Neural progenitor cell (in vitro differentiated cells): ENCODE measurements at regions not wholly inside any gene's neighbourhood (a gene's known extent, or its start where the extent isn't known, plus 50 kb on each side); places are given as distances from the start of the nearest gene placed in this dataset.
A peak's percentile ranks its signal among the peaks of the same experiment; 100 is the strongest.
"Not testable (repeated sequence)": the region's sequence is repeated elsewhere in the genome, so short reads cannot be mapped to it uniquely, and the experiment has no call there.

Experiments
- DNase-seq: peaks from one replicate; pipeline ENCODE4 v3.0.0-alpha.2; 2016; ENCODE audit warnings: low spot score
- H2AFZ ChIP-seq: fragments of 200-600 bp; sonication (generic); replicated peaks from 2 replicates; pipeline ENCODE4 v1.6.1; 2016; ENCODE audit warnings: antibody characterized with exemption
- H3F3A ChIP-seq: fragments of 200-600 bp; sonication (generic); 2 replicates; pipeline ENCODE4 v1.6.1; 2016; ENCODE audit warnings: antibody characterized with exemption, low read depth
- H3K27ac ChIP-seq: fragments of 200-600 bp; sonication (generic); 2 replicates; pipeline ENCODE4 v1.5.1; 2016; ENCODE audit warnings: mild to moderate bottlenecking
- H3K27me3 ChIP-seq: fragments of 200-600 bp; sonication (generic); 2 replicates; pipeline ENCODE4 v1.6.1; 2016; ENCODE audit warnings: mild to moderate bottlenecking, moderate library complexity
- H3K36me3 ChIP-seq: fragments of 200-600 bp; sonication (generic); 2 replicates; pipeline ENCODE4 v1.5.1; 2016
- H3K4me1 ChIP-seq: fragments of 200-600 bp; sonication (generic); 2 replicates; pipeline ENCODE4 v1.6.1; 2016; ENCODE audit warnings: mixed run types
- H3K4me2 ChIP-seq: fragments of 200-600 bp; sonication (generic); 2 replicates; pipeline ENCODE4 v1.6.1; 2016
- H3K4me3 ChIP-seq: fragments of 200-600 bp; sonication (generic); 2 replicates; pipeline ENCODE4 v1.5.1; 2016
- H3K79me2 ChIP-seq: fragments of 200-600 bp; sonication (generic); 2 replicates; pipeline ENCODE4 v1.6.1; 2016; ENCODE audit warnings: low read depth
- H3K9ac ChIP-seq: fragments of 200-600 bp; sonication (generic); 2 replicates; pipeline ENCODE4 v1.6.1; 2016
- H3K9me3 ChIP-seq: fragments of 200-600 bp; sonication (generic); 2 replicates; pipeline ENCODE4 v1.5.1; 2016; ENCODE audit warnings: low read depth
- H4K20me1 ChIP-seq: fragments of 200-600 bp; sonication (generic); 2 replicates; pipeline ENCODE4 v1.6.1; 2016; ENCODE audit warnings: low read depth
- H3K27ac Mint-ChIP-seq: 3 replicates; pipeline ENCODE4 v1.8.0; 2021; ENCODE audit warnings: mixed read lengths
- H3K27me3 Mint-ChIP-seq: 2 replicates; pipeline ENCODE4 v1.8.0; 2022; ENCODE audit warnings: low read depth, mild to moderate bottlenecking, inconsistent platforms, moderate library complexity, mixed read lengths; ENCODE audit not compliant: insufficient read depth
- H3K36me3 Mint-ChIP-seq: 3 replicates; pipeline ENCODE4 v1.8.0; 2021; ENCODE audit warnings: mixed read lengths
- H3K4me1 Mint-ChIP-seq: 3 replicates; pipeline ENCODE4 v1.8.0; 2021; ENCODE audit warnings: mixed read lengths
- H3K4me3 Mint-ChIP-seq: 3 replicates; pipeline ENCODE4 v1.8.0; 2021; ENCODE audit warnings: mild to moderate bottlenecking, moderate library complexity, mixed read lengths
- H3K9me3 Mint-ChIP-seq: 3 replicates; pipeline ENCODE4 v1.8.0; 2020; ENCODE audit warnings: mixed read lengths
- EZH2 ChIP-seq: fragments of 200-600 bp; sonication (generic); IDR thresholded peaks from 2 replicates; pipeline ENCODE4 v1.6.1; 2017; ENCODE audit warnings: antibody characterized with exemption, mild to moderate bottlenecking, moderate library complexity
- EZH2phosphoT487 ChIP-seq: fragments of 200-600 bp; sonication (generic); IDR thresholded peaks from 2 replicates; pipeline ENCODE4 v1.6.1; 2017; ENCODE audit warnings: antibody characterized with exemption
- TF ChIP-seq, protein P1 (sequence below): fragments of 200-600 bp; sonication (generic); IDR thresholded peaks from 2 replicates; pipeline ENCODE4 v1.5.1; 2017; ENCODE audit warnings: antibody characterized with exemption, mild to moderate bottlenecking

DNA sequence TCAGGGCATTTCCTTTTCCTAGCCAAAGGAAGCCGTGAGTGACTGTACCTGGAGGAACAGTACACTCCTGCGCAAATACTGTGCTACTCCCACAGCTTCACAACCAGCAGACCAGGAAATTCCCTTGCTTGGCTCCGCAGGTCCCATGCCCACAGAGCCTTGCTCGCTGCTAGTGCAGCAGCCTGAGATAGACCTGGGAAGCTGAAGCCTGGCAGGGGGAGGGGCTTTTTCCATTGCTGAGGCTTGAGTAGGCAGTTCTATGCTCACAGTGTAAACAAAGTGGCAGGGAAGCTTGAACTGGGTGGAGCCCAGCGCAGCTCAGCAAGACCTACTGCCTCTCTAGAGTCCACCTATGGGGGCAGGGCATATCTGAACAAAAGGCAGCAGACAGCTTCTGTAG is 291.2 kb downstream of the HGF start:
- H3K9ac ChIP-seq = no peak overlapping the region
- no peaks in the 10 kb centered on the region for H3K36me3 ChIP-seq
- Mint-ChIP-seq H3K4me3 (no peak overlapping the region), H3K9me3 (peaks cover 3% of the 10 kb centered on the region), H3K27me3 (no peaks in the 10 kb centered on the region), H3K27ac (no peak overlapping the region), H3K36me3 (no peaks in the 10 kb centered on the region), H3K4me1 (no peaks in the 10 kb centered on the region)
- DNase-seq = no peak
- no peaks in the 10 kb centered on the region for H4K20me1 ChIP-seq
- no peaks in the 10 kb centered on the region for H3K4me1 ChIP-seq
- H2AFZ ChIP-seq = peak overlapping the region; percentile 61
- H3K79me2 ChIP-seq = no peaks in the 10 kb centered on the region
- no peaks in the 10 kb centered on the region for H3K27me3 ChIP-seq
- H3K9me3 ChIP-seq = no peaks in the 10 kb centered on the region
- H3K4me3 ChIP-seq = no peak overlapping the region
- TF ChIP-seq, protein P1, sequence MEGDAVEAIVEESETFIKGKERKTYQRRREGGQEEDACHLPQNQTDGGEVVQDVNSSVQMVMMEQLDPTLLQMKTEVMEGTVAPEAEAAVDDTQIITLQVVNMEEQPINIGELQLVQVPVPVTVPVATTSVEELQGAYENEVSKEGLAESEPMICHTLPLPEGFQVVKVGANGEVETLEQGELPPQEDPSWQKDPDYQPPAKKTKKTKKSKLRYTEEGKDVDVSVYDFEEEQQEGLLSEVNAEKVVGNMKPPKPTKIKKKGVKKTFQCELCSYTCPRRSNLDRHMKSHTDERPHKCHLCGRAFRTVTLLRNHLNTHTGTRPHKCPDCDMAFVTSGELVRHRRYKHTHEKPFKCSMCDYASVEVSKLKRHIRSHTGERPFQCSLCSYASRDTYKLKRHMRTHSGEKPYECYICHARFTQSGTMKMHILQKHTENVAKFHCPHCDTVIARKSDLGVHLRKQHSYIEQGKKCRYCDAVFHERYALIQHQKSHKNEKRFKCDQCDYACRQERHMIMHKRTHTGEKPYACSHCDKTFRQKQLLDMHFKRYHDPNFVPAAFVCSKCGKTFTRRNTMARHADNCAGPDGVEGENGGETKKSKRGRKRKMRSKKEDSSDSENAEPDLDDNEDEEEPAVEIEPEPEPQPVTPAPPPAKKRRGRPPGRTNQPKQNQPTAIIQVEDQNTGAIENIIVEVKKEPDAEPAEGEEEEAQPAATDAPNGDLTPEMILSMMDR = no peak
- TF ChIP-seq EZH2phosphoT487 = no peak
- no peak for TF ChIP-seq EZH2
- no peak overlapping the region for H3K27ac ChIP-seq
- H3F3A ChIP-seq = no peaks in the 10 kb centered on the region
- H3K4me2 ChIP-seq = no peak overlapping the region

DNA sequence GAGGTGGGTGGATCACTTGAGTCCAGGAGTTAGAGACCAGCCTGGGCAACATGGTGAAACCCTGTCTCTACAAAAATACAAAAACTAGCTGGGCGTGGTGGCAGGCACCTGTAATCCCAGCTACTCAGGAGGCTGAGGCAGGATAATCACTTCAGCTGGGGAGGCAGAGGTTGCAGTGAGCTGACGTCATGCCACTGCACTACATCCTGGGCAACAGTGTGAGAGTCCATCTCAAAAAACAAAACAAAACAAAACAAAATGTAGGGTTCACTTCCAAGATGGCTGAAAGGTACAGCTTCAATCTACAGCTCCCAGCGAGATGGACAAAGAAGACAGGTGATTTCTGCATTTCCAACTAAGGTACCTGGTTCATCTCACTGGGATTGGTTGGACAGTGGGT is 291.6 kb downstream of the HGF start:
- H3K36me3 Mint-ChIP-seq, H3K4me1 ChIP-seq, H3K9ac ChIP-seq, H3K79me2 ChIP-seq, H3K27me3 ChIP-seq, H2AFZ ChIP-seq, H3K4me3 ChIP-seq, H3K9me3 ChIP-seq, H3K9me3 Mint-ChIP-seq, H3K36me3 ChIP-seq, H3K27ac ChIP-seq, H3K4me3 Mint-ChIP-seq, DNase-seq, H3F3A ChIP-seq, H3K27me3 Mint-ChIP-seq, H4K20me1 ChIP-seq, H3K4me2 ChIP-seq, H3K4me1 Mint-ChIP-seq, H3K27ac Mint-ChIP-seq: not testable (repeated sequence)

DNA sequence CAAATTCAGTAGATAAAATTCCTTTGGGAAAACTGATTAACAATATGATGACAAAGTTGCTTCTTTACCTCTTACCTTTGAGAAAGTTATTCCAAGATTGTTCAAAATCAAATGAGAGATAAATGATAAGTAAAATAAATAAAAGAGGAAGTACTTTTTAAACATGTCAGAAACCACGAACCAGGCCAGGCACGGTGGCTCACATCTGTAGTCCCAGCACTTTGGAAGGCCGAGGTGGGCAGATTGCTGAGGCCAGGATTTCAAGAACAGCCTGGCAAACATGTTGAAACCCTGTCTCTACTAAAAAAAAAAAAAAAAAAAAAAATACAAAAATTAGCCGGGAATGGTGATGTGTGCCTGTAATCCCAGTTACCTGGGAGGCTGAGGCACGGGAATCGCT is 296.6 kb downstream of the HGF start:
- Mint-ChIP-seq H3K4me3 (no peak overlapping the region), H3K36me3 (no peaks in the 10 kb centered on the region), H3K9me3 (no peaks in the 10 kb centered on the region), H3K4me1 (peaks cover 5% of the 10 kb centered on the region), H3K27ac (no peak overlapping the region), H3K27me3 (no peaks in the 10 kb centered on the region)
- no peaks in the 10 kb centered on the region for H3F3A ChIP-seq
- H3K4me1 ChIP-seq = no peaks in the 10 kb centered on the region
- H3K4me2 ChIP-seq = no peak overlapping the region
- no peaks in the 10 kb centered on the region for H3K79me2 ChIP-seq
- no peak overlapping the region for H3K9ac ChIP-seq
- no peak for DNase-seq
- H3K27ac ChIP-seq = no peak overlapping the region
- H3K36me3 ChIP-seq = no peaks in the 10 kb centered on the region
- TF ChIP-seq, protein P1 = no peak
- TF ChIP-seq EZH2phosphoT487 = no peak
- TF ChIP-seq EZH2 = no peak
- H3K9me3 ChIP-seq = no peaks in the 10 kb centered on the region
- no peak overlapping the region for H2AFZ ChIP-seq
- H3K4me3 ChIP-seq = no peak overlapping the region
- H3K27me3 ChIP-seq = no peaks in the 10 kb centered on the region
- H4K20me1 ChIP-seq = no peaks in the 10 kb centered on the region

DNA sequence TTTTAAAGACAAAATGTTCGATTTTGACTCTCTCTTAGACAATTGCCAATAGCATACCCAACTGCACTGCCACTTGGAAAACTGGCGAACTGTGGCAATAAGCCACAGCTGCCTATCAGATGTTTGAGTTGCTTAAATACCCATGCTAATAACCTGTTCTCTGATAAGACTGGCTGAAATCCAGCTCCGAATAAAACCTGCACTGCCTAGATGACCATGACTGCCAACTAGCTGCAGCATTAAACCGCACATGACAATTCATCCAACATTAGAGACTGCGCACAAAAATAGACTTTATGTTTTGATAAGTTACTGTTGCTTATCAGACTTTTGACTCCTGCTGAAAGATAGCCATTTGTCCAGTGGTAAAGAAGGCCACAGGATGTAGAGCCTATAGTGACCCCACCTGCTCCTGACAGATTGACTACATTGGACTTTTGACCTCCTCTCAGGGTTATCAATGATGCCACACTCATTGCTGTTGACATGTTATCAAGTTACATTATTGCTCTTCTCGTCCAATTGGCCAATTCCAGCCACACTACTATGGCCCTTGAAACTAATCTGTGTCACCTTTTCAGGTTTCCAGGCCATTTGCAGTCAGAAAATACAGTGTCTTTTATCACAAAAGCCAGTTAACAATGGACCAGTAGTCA is 299.0 kb downstream of the HGF start:
- H3K27ac Mint-ChIP-seq = no peak overlapping the region
- H3K27ac ChIP-seq = no peak overlapping the region
- H3K79me2 ChIP-seq = no peaks in the 10 kb centered on the region
- H3K36me3 Mint-ChIP-seq = no peaks in the 10 kb centered on the region
- peaks cover 5% of the 10 kb centered on the region for H3K4me1 Mint-ChIP-seq
- no peak overlapping the region for H2AFZ ChIP-seq
- H3K4me3 Mint-ChIP-seq = no peak overlapping the region
- H3K4me2 ChIP-seq = no peak overlapping the region
- H3K9me3 ChIP-seq = no peaks in the 10 kb centered on the region
- no peaks in the 10 kb centered on the region for H4K20me1 ChIP-seq
- H3K27me3 ChIP-seq = no peaks in the 10 kb centered on the region
- H3K4me3 ChIP-seq = no peak overlapping the region
- H3K27me3 Mint-ChIP-seq = no peaks in the 10 kb centered on the region
- no peaks in the 10 kb centered on the region for H3K4me1 ChIP-seq
- H3F3A ChIP-seq = no peaks in the 10 kb centered on the region
- no peak for TF ChIP-seq EZH2phosphoT487
- TF ChIP-seq, protein P1 = no peak
- no peak for TF ChIP-seq EZH2
- H3K9me3 Mint-ChIP-seq = no peaks in the 10 kb centered on the region
- DNase-seq = no peak
- H3K36me3 ChIP-seq = no peaks in the 10 kb centered on the region
- no peak overlapping the region for H3K9ac ChIP-seq
